NCI-H2196 treated with DMSO at 0.1 percent for 48 hours (cell line): ENCODE measurements at regions not wholly inside any gene's neighbourhood (a gene's known extent, or its start where the extent isn't known, plus 50 kb on each side); places are given as distances from the start of the nearest gene placed in this dataset.

Experiments
- DNase-seq: peaks from one replicate; lab custom pipeline; 2025; ENCODE audit not compliant: unreplicated experiment; lab: John Stamatoyannopoulos, UW

GRCh38 chr11:28654191-28654590 lies 546.0 kb downstream of the METTL15 start:
- no peak for DNase-seq

DNA sequence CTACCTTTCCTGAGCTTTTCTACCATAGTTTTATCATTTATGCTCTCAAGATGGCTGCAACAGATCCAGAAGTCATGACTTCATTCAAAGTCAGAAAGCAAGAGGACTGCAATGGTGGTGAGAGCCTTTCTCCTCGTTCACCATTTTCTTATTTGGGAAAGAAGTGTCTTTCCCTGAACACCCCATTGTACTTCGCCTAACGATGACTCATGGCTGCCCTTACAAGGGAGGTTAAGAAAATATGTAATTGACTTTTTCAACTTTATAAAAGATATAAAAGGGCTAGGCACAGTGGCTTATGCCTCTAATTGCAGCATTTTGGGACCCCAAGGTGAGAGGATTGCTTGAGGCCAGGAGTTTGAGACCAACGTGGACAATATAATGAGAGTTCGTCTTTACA lies 541.7 kb downstream of the METTL15 start:
- no peak for DNase-seq

GRCh38 chr11:28636566-28636965 lies 528.4 kb downstream of the METTL15 start:
- DNase-seq, result no peak

- DNase-seq, result no peak
Observed at GRCh38 chr11:28636033-28636432, 527.8 kb downstream of the METTL15 start.

DNA sequence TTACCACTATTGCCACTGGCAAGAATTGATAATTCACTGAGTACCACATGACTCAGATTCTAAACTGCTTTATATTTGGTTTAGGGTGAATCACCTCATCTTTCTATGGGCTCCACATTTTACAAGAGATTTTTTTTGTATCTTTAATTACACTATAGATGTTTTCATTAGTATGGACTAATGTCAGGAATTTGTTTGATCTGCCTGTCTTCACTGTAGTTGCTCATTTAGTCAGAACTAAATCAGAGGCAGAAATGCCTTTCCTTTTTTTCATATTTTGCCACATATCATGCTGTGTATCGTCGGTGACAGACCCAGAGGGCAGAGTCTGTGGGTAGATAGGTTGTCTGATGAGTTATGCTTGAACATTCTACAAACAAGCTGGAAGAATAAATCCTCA lies 524.1 kb downstream of the METTL15 start:
- no peak for DNase-seq

- DNase-seq, result no peak
Observed at GRCh38 chr11:28631148-28631547, 523.0 kb downstream of the METTL15 start.

DNA sequence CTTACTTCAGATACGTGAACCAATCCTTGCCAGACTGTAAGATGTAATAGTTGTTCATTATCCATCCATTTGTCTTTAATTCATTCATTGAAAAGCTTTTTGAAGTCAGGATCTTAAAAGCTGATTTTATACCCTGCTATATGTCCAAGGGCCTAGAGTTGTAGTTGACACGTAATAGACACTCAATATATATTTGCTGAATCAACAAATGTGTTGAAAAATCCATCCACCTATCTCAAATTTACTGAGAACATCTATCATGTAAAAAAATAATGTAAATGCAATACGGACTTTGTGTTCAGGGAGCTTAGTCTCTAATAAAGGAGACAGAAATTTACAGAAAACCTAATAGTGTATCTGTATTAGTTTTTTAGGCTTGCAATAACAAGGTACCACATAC lies 521.0 kb downstream of the METTL15 start:
- no peak for DNase-seq

- DNase-seq, result no peak
Observed at GRCh38 chr11:28628412-28628811, 520.2 kb downstream of the METTL15 start.

- DNase-seq, result no peak
Observed at GRCh38 chr11:28627690-28628255, 519.6 kb downstream of the METTL15 start.

DNA sequence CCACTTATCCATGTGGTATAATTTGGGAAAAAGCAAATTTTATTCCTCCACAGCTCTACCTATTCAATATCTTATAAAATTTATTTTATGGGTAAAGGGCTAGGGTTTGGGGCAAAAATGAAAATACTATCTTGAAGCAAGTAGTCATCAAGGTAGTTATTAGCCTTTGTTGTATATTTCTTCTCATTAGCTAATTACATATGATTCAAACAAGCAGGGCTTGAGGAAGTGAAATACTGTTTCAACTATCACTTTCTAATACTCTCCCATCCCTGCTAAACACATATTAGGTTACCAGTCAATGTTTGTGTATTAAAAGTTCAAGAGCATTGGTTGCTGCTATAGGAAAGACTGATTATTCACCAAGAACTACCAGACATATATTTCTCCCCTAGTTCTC lies 517.3 kb downstream of the METTL15 start:
- DNase-seq, result no peak

GRCh38 chr11:28621753-28622152 lies 513.6 kb downstream of the METTL15 start:
- no peak for DNase-seq

GRCh38 chr11:28619846-28620540 lies 511.8 kb downstream of the METTL15 start:
- no peak for DNase-seq

DNA sequence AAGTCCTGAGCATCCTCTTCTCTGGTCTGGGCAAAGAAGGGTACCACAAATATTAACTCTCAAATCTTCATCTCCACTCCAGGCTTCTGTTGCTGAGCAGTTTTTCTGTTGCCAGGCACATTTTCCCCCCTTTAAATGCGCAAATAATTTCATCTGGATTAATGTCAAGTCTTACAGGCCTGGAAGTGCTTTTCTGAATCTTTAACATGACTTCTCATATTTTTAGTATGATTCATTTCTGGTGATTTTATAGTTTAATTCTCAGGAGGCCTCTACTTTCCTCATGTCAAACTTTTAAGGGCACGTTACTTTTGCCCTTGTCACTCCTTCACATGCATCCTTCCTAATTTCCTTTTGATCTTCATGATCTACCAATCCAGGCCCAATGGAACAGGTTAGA lies 510.2 kb downstream of the METTL15 start:
- DNase-seq, result no peak

DNA sequence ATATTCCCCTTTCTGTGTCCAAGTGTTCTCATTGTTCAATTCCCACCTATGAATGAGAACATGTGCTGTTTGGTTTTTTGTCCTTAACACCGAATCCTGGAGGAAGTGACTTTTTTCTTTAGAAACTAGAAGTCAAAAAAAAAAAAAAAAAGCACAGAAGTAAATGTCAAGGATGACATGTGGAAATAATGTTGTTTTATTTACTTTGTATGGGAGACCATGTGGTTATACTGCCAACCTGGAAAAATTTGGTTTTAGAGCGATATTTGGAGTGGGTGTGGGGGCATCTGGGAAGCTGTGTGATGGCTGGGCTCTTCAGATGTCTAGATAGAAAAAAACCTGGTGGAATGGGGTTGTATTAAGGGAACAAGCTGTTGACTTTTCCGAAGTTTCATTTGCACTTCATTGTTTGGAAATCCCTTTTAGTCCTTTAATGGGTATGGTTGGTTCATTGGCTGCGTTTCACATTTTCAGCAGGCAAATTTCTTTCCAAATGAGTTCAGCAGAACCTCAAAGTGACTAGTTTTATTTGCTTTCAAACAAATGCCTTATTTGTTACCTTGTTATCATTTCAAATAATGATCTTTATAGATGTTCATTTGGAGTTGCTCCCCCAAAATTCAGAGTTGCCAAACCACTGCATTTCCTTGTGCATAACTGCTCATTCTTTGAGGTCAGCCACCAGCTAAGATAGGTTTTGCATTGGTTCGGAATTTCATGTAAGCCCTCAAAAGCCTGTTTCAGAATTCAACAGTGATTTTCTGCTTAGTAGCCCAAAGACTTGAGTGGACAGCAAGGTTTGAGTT lies 508.2 kb downstream of the METTL15 start:
- no peak for DNase-seq

DNA sequence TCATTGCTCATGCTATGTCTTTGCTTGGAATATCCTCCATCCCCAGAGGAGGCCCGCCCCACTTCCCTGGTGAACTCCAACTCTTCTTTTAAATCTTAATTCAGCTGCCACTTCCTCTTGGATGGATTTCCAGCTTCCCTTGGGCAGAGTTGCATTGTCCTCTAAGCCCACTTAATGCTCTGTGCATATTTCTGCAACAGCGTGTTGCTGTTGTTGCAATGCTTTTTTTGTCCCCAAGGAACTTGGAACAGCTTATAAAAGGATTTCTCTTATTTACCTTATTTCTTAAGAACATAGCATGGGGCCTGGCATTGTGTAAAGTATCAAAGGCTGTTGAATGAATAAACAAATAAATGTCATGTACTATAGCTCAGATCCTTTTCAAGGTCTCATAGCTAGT lies 507.4 kb downstream of the METTL15 start:
- DNase-seq, result no peak

GRCh38 chr11:28606930-28607329 lies 498.7 kb downstream of the METTL15 start:
- DNase-seq, result no peak

DNA sequence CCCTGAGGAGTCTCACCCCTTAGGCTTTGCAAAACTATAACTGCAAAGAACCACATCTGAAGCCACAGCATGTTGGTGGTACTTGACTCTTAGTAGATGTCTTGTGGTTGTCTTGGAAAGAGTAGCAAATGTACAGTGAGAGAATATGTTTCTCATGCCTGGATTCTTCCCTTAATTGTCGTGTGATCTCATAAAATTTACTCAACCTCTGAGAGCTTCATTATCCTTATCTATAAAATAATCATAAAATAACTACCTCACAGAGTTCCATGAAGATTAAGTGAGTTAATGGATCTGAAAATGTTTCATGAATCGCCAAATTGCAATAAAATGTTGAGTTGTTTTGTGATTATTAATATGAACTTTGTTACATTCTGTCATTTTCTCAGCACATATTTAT lies 491.5 kb downstream of the METTL15 start:
- DNase-seq, result no peak

- DNase-seq, result no peak
Observed at GRCh38 chr11:28598531-28598930, 490.3 kb downstream of the METTL15 start.

- DNase-seq, result no peak
Observed at GRCh38 chr11:28596816-28597215, 488.6 kb downstream of the METTL15 start.

DNA sequence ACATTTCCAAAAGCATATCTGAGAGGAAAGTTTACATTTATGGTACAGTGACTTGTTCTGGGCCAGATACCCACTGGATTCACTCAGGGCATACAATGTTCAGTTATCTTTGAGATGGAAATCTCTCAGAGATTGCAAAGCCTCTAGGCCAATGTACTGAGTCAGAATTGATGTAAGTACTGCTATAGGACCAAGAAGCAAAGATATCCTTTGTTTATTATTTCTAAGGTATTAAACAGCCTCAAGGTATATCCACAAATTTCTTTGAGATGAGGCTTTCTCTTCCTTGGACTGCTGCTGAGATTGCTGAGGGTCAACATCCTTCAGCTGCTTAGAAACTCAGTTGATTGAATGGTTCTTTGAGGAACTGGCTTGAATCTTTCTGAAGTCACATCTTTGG lies 484.0 kb downstream of the METTL15 start:
- no peak for DNase-seq

DNA sequence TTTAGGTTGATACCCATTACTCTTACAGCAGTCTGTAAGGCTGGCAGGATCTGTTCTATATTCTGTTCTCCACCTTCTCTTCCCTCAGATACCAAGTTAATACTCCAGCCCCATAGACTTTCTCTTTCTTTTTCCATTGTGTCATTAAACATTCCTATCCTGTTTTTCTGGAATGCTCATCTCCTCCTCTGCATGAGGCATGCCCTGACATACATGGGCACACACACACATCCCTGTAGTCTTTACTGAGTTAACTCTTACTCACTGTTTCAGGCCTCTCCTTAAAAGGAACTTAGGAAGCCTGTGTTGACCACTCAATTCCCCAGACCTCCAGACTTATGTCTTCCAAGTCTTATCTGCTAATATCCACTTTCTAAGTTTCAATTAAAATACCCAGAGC lies 476.8 kb downstream of the METTL15 start:
- no peak for DNase-seq

- no peak for DNase-seq
Observed at GRCh38 chr11:28582506-28582905, 474.3 kb downstream of the METTL15 start.
